Upper lobe of left lung (tissue), 6 donors: ENCODE measurements at regions not wholly inside any gene's neighbourhood (a gene's known extent, or its start where the extent isn't known, plus 50 kb on each side); places are given as distances from the start of the nearest gene placed in this dataset.
A peak's percentile ranks its signal among the peaks of the same experiment; 100 is the strongest.
"Not testable (repeated sequence)": the region's sequence is repeated elsewhere in the genome, so short reads cannot be mapped to it uniquely, and the experiment has no call there.

Experiments
- ATAC-seq, 2 donors: fragments of 200-7000 bp; cut with Tn5 transposase; one replicate each; pipeline ENCODE4 v1.9.1; 2022; ENCODE audit warnings: mild to moderate bottlenecking in 2 of 2, moderate library complexity in 2 of 2; ENCODE audit not compliant: low FRiP score in 2 of 2
- DNase-seq, 2 donors: peaks; one replicate each; pipeline ENCODE4 v3.0.0-alpha.2; 2019 to 2020
- H3K27ac ChIP-seq, 4 donors: fragments of 200-600 bp; sonication (generic); one replicate each; pipeline ENCODE4 v1.5.1; 2016 to 2019
- H3K27me3 ChIP-seq, 4 donors: fragments of 200-600 bp; sonication (generic); one replicate each; pipeline ENCODE4 v1.5.1; 2017 to 2019
- H3K36me3 ChIP-seq, 4 donors: fragments of 200-600 bp; sonication (generic); one replicate each; pipeline ENCODE4 v1.5.1; 2016 to 2019
- H3K4me1 ChIP-seq, 4 donors: fragments of 200-600 bp; sonication (generic); one replicate each; pipeline ENCODE4 v1.5.1; 2018 to 2019
- H3K4me3 ChIP-seq, 4 donors: fragments of 200-600 bp; sonication (generic); one replicate each; pipeline ENCODE4 v1.5.1; 2017 to 2019; ENCODE audit warnings: mild to moderate bottlenecking in 2 of 4, moderate library complexity in 1 of 4
- H3K9me3 ChIP-seq, 4 donors: fragments of 200-600 bp; sonication (generic); one replicate each; pipeline ENCODE4 v1.5.1; 2018 to 2019
- CTCF ChIP-seq, 6 experiments: fragments of 450-650 bp in 4 of 6; fragments of 200-600 bp in 2 of 6; sonication (generic) in 2 of 6; IDR thresholded peaks; one replicate each; pipeline ENCODE4 v1.5.1; 2016 to 2019; ENCODE audit warnings: antibody characterized with exemption in 6 of 6
- EP300 ChIP-seq, 4 donors: sonication (generic); formaldehyde crosslinking; IDR thresholded peaks; one replicate each; pipeline ENCODE4 v1.5.1; 2017; ENCODE audit warnings: antibody characterized with exemption in 4 of 4, control low read depth in 2 of 4
- POLR2A ChIP-seq, 4 donors: fragments of 450-650 bp; IDR thresholded peaks; one replicate each; pipeline ENCODE4 v1.5.1; 2016 to 2017; ENCODE audit warnings: antibody characterized with exemption in 4 of 4, mild to moderate bottlenecking in 2 of 4
- POLR2AphosphoS5 ChIP-seq, 2 donors: sonication (generic); formaldehyde crosslinking; IDR thresholded peaks; one replicate each; pipeline ENCODE4 v1.5.1; 2017; ENCODE audit warnings: antibody characterized with exemption in 2 of 2
- WGBS, 2 donors: methylation state at CpG; one replicate each; pipeline ENCODE4 v1.1.5; 2017 to 2018; 5-methylcytosine and 5-hydroxymethylcytosine counted together
- donor health status: DM: no; HTN: no; CAD: no; lungs with moderate emphysema.
- donor health status: DM: no; HTN: yes; CAD: no; lungs with severe emphysema.

GRCh38 chr4:116303736-116304188 is 781.6 kb downstream of the TRAM1L1 start:
- ATAC-seq (no peak), DNase-seq (no peak)
- Histone ChIP-seq H3K27me3 (no peaks in the 10 kb centered on the region), H3K9me3 (no peaks in the 10 kb centered on the region), H3K27ac (no peak overlapping the region), H3K4me3 (no peak overlapping the region), H3K4me1 (no peaks in the 10 kb centered on the region), H3K36me3 (no peaks in the 10 kb centered on the region)
- 78 to 86% methylated on average over 1 of the region's 1 CpG for WGBS, 2 donors
- TF ChIP-seq POLR2AphosphoS5 (IDR thresholded peaks at IDR 0.05), result no peak
- TF ChIP-seq CTCF (IDR thresholded peaks at IDR 0.05), result no peak
- no peak for TF ChIP-seq EP300 (IDR thresholded peaks at IDR 0.05)
- no peak for TF ChIP-seq POLR2A (IDR thresholded peaks at IDR 0.05)

- Histone ChIP-seq H3K27ac (no peak overlapping the region), H3K36me3 (no peaks in the 10 kb centered on the region), H3K9me3 (no peaks in the 10 kb centered on the region), H3K4me1 (no peaks in the 10 kb centered on the region), H3K4me3 (no peak overlapping the region), H3K27me3 (no peaks in the 10 kb centered on the region)
- 77 to 85% methylated on average over 3 of the region's 3 CpGs for WGBS, 2 donors
- ATAC-seq, result no peak
- no peak for TF ChIP-seq POLR2A (IDR thresholded peaks at IDR 0.05)
- no peak for TF ChIP-seq CTCF (IDR thresholded peaks at IDR 0.05)
- no peak for TF ChIP-seq POLR2AphosphoS5 (IDR thresholded peaks at IDR 0.05)
- TF ChIP-seq EP300 (IDR thresholded peaks at IDR 0.05), result no peak
- DNase-seq, result no peak
Measured at GRCh38 chr4:116302990-116303735, 782.2 kb downstream of the TRAM1L1 start.

GRCh38 chr4:116275006-116275405 is 810.4 kb downstream of the TRAM1L1 start:
- DNase-seq (peak in 1 of 2 donors; percentile 26), ATAC-seq (peak in 1 of 2 donors; percentile 59)
- TF ChIP-seq EP300 (IDR thresholded peaks at IDR 0.05) (no peak), POLR2AphosphoS5 (IDR thresholded peaks at IDR 0.05) (no peak), POLR2A (IDR thresholded peaks at IDR 0.05) (no peak), CTCF (IDR thresholded peaks at IDR 0.05) (no peak)
- WGBS, 2 donors, result 80% methylated on average over 2 of the region's 2 CpGs; no CpG with 5 or more reads in 1 of the 2 donors
- no peaks in the 10 kb centered on the region for H3K4me1 ChIP-seq
- H3K27me3 ChIP-seq, result no peaks in the 10 kb centered on the region
- H3K4me3 ChIP-seq, result no peak overlapping the region
- H3K27ac ChIP-seq, result no peak overlapping the region
- peaks cover 0 to 8% (median 0%) of the 10 kb centered on the region in 4 donors for H3K9me3 ChIP-seq
- no peaks in the 10 kb centered on the region for H3K36me3 ChIP-seq

GRCh38 chr4:116272336-116272735 is 813.0 kb downstream of the TRAM1L1 start:
- no peak for DNase-seq
- Histone ChIP-seq H3K27me3 (no peaks in the 10 kb centered on the region), H3K4me1 (no peaks in the 10 kb centered on the region), H3K4me3 (no peak overlapping the region), H3K27ac (no peak overlapping the region), H3K9me3 (peaks cover 0 to 8% (median 2%) of the 10 kb centered on the region in 4 donors), H3K36me3 (no peaks in the 10 kb centered on the region)
- TF ChIP-seq POLR2A (IDR thresholded peaks at IDR 0.05) (no peak), CTCF (IDR thresholded peaks at IDR 0.05) (no peak), EP300 (IDR thresholded peaks at IDR 0.05) (no peak), POLR2AphosphoS5 (IDR thresholded peaks at IDR 0.05) (no peak)
- WGBS, 2 donors, result 80% methylated on average over 1 of the region's 1 CpG
- ATAC-seq, result no peak

- H3K27ac ChIP-seq, H3K4me1 ChIP-seq, H3K36me3 ChIP-seq, ATAC-seq, H3K4me3 ChIP-seq, DNase-seq, H3K27me3 ChIP-seq: not testable (repeated sequence)
- WGBS, 2 donors, result 51 to 61% methylated on average over 3 of the region's 3 CpGs
- H3K9me3 ChIP-seq, result peaks cover 0 to 16% (median 7%) of the 10 kb centered on the region in 4 donors
Measured at GRCh38 chr4:116260931-116261330, 824.4 kb downstream of the TRAM1L1 start.
